Osteocyte (in vitro differentiated cells): ENCODE measurements at regions not wholly inside any gene's neighbourhood (a gene's known extent, or its start where the extent isn't known, plus 50 kb on each side); places are given as distances from the start of the nearest gene placed in this dataset.

Experiments used
- DNase-seq: peaks from one replicate; pipeline ENCODE4 v3.0.0; 2021; ENCODE audit warnings: mixed read lengths; ENCODE audit not compliant: unreplicated experiment; ENCODE audit errors: extremely low spot score
- H3K27ac Mint-ChIP-seq: one replicate; pipeline ENCODE4 v1.8.0; 2021; ENCODE audit warnings: mild to moderate bottlenecking, mixed read lengths; ENCODE audit not compliant: unreplicated experiment
- H3K27me3 Mint-ChIP-seq: one replicate; pipeline ENCODE4 v1.8.0; 2021; ENCODE audit warnings: mixed read lengths; ENCODE audit not compliant: unreplicated experiment
- H3K36me3 Mint-ChIP-seq: one replicate; pipeline ENCODE4 v1.8.0; 2021; ENCODE audit warnings: mixed read lengths; ENCODE audit not compliant: unreplicated experiment
- H3K4me1 Mint-ChIP-seq: one replicate; pipeline ENCODE4 v1.8.0; 2021; ENCODE audit warnings: mixed read lengths; ENCODE audit not compliant: unreplicated experiment
- H3K4me3 Mint-ChIP-seq: one replicate; pipeline ENCODE4 v1.8.0; 2021; ENCODE audit warnings: mild to moderate bottlenecking, moderate library complexity, mixed read lengths; ENCODE audit not compliant: unreplicated experiment
- H3K9me3 Mint-ChIP-seq: one replicate; pipeline ENCODE4 v1.8.0; 2021; ENCODE audit warnings: mixed read lengths; ENCODE audit not compliant: unreplicated experiment
- CTCF ChIP-seq: fragments of 200-600 bp; sonication (generic); IDR thresholded peaks from 2 replicates; pipeline ENCODE4 v1.5.0; 2021; ENCODE audit warnings: antibody characterized with exemption, mild to moderate bottlenecking, moderate library complexity

- no peaks in the 10 kb centered on the region for H3K36me3 Mint-ChIP-seq
- no peaks in the 10 kb centered on the region for H3K4me1 Mint-ChIP-seq
- TF ChIP-seq CTCF, result no peak
- H3K4me3 Mint-ChIP-seq, result no peak overlapping the region
- H3K27me3 Mint-ChIP-seq, result no peaks in the 10 kb centered on the region
- no peaks in the 10 kb centered on the region for H3K9me3 Mint-ChIP-seq
- DNase-seq, result no peak
- H3K27ac Mint-ChIP-seq, result no peak overlapping the region
Measured at GRCh38 chr1:96569288-96569687, 152.3 kb upstream of the PTBP2 start.

GRCh38 chr1:96579636-96580035, 141.9 kb upstream of the PTBP2 start:
- no peak for TF ChIP-seq CTCF
- Mint-ChIP-seq H3K36me3 (no peaks in the 10 kb centered on the region), H3K27me3 (no peaks in the 10 kb centered on the region), H3K4me3 (no peak overlapping the region), H3K9me3 (no peaks in the 10 kb centered on the region), H3K27ac (no peak overlapping the region), H3K4me1 (peaks cover 3% of the 10 kb centered on the region)
- DNase-seq, result no peak

GRCh38 chr1:96580920-96581319, 140.7 kb upstream of the PTBP2 start:
- no peaks in the 10 kb centered on the region for H3K9me3 Mint-ChIP-seq
- no peaks in the 10 kb centered on the region for H3K27me3 Mint-ChIP-seq
- no peak for TF ChIP-seq CTCF
- no peak overlapping the region for H3K27ac Mint-ChIP-seq
- peaks cover 3% of the 10 kb centered on the region for H3K4me1 Mint-ChIP-seq
- no peak for DNase-seq
- no peak overlapping the region for H3K4me3 Mint-ChIP-seq
- no peaks in the 10 kb centered on the region for H3K36me3 Mint-ChIP-seq

GRCh38 chr1:96581772-96582171, 139.8 kb upstream of the PTBP2 start:
- Mint-ChIP-seq H3K36me3 (no peaks in the 10 kb centered on the region), H3K4me3 (no peak overlapping the region), H3K27ac (no peak overlapping the region), H3K9me3 (no peaks in the 10 kb centered on the region), H3K27me3 (no peaks in the 10 kb centered on the region), H3K4me1 (peaks cover 3% of the 10 kb centered on the region)
- no peak for DNase-seq
- TF ChIP-seq CTCF, result no peak

GRCh38 chr1:96583903-96584302, 137.7 kb upstream of the PTBP2 start:
- H3K27ac Mint-ChIP-seq, result no peak overlapping the region
- H3K27me3 Mint-ChIP-seq, result no peaks in the 10 kb centered on the region
- H3K36me3 Mint-ChIP-seq, result no peaks in the 10 kb centered on the region
- H3K4me3 Mint-ChIP-seq, result no peak overlapping the region
- TF ChIP-seq CTCF, result no peak
- no peak for DNase-seq
- H3K9me3 Mint-ChIP-seq, result no peaks in the 10 kb centered on the region
- H3K4me1 Mint-ChIP-seq, result peaks cover 3% of the 10 kb centered on the region
